NB4 (cell line): ENCODE measurements at regions not wholly inside any gene's neighbourhood (a gene's known extent, or its start where the extent isn't known, plus 50 kb on each side); places are given as distances from the start of the nearest gene placed in this dataset.

Source experiments
- POLR2A ChIP-seq: IDR thresholded peaks from 2 replicates; pipeline ENCODE4 v1.6.1; 2011; ENCODE audit warnings: mild to moderate bottlenecking; ENCODE audit not compliant: insufficient read length; ENCODE audit errors: extremely low read depth
- TF ChIP-seq, protein P1 (sequence below): IDR thresholded peaks from one replicate; pipeline ENCODE4 v1.5.1; 2012; ENCODE audit warnings: low read depth, low read length
- TF ChIP-seq, protein P2 (sequence below): IDR thresholded peaks from 2 replicates; pipeline ENCODE4 v1.6.1; 2011; ENCODE audit warnings: low read depth, low read length

DNA sequence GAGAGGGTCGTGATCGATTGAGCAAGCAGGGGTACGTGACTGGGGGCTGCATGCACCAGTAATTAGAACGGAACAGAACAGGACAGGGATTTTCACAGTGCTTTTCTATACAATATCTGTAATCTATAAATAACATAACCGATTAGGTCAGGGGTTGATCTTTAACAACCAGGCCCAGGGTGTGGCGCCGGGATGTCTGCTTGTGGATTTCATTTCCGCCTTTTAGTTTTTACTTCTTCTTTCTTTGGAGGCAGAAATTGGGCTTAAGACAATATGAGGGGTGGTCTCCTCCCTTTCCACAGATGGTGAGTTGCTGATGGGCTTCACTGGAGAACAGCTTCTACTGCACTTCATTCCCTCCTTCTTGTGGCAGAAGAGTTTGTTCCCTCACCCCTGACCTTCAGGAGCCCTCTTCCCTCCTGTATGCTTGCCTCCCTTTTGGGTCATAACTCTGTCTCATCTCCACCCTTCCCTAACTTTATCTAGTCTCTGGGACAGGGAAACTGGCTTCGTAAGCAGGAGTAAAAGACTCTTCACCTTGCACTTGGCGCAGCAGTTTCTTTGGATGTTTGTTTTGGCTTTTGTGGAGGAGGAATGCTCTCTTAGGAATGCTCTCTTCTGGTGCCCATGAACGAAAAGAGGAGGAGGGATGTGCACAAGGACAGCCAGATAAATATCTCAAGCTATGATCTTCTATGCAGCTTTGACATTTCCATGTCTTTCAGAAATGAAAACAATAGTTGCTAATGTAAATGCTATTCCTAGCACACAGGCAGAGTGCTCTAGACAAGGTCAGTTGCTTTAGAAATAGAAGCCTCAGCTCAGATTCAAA is 139.8 kb upstream of the RPS23 start:
- TF ChIP-seq, protein P1, sequence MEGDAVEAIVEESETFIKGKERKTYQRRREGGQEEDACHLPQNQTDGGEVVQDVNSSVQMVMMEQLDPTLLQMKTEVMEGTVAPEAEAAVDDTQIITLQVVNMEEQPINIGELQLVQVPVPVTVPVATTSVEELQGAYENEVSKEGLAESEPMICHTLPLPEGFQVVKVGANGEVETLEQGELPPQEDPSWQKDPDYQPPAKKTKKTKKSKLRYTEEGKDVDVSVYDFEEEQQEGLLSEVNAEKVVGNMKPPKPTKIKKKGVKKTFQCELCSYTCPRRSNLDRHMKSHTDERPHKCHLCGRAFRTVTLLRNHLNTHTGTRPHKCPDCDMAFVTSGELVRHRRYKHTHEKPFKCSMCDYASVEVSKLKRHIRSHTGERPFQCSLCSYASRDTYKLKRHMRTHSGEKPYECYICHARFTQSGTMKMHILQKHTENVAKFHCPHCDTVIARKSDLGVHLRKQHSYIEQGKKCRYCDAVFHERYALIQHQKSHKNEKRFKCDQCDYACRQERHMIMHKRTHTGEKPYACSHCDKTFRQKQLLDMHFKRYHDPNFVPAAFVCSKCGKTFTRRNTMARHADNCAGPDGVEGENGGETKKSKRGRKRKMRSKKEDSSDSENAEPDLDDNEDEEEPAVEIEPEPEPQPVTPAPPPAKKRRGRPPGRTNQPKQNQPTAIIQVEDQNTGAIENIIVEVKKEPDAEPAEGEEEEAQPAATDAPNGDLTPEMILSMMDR = no peak
- TF ChIP-seq, protein P2, sequence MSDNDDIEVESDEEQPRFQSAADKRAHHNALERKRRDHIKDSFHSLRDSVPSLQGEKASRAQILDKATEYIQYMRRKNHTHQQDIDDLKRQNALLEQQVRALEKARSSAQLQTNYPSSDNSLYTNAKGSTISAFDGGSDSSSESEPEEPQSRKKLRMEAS = no peak
- no peak for TF ChIP-seq POLR2A
